ENCODE measurements at regions not wholly inside any gene's neighbourhood (a gene's known extent, or its start where the extent isn't known, plus 50 kb on each side); places are given as distances from the start of the nearest gene placed in this dataset.

GRCh38 chr6:168799067-168799466 lies 358.1 kb downstream of the SMOC2 start:
- no peak for TF ChIP-seq CTCF (conservative IDR thresholded peaks at IDR 0.05 in 1 of 2, IDR thresholded peaks at IDR 0.05 in 1 of 2; ENCODE audit: extremely low read depth in 1 of 2, insufficient read depth in 1 of 2, low read depth in 1 of 2, low read length in 2 of 2)
- no peak for TF ChIP-seq EZH2 (IDR thresholded peaks at IDR 0.05; ENCODE audit: borderline replicate concordance, low read length)

Data from mammary epithelial cell (primary cell).